ENCODE measurements at regions not wholly inside any gene's neighbourhood (a gene's known extent, or its start where the extent isn't known, plus 50 kb on each side); places are given as distances from the start of the nearest gene placed in this dataset.

DNA sequence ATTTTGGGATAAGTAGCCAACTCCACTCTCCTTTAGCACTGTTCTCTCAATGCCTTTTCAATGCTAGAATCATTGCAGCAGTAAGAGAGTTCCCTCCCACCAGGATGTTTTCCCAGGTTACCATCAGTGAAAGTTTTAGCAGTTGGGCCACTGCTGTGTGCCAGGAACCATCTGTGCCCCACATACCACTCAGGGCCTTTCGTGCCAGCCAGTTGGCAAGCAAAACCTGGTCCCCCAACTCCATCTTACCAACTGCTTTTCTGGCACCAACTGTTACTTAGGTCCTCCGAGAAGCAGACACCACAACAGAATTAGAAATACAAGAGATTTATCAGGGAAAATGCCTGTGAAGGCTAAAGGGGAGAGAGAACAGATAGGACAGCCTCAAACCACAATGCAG lies 533.4 kb upstream of the NBEA start (continued):
- TF ChIP-seq ZNF544 (tag by site-specific recombination; IDR thresholded peaks at IDR 0.05) = no peak

DNA sequence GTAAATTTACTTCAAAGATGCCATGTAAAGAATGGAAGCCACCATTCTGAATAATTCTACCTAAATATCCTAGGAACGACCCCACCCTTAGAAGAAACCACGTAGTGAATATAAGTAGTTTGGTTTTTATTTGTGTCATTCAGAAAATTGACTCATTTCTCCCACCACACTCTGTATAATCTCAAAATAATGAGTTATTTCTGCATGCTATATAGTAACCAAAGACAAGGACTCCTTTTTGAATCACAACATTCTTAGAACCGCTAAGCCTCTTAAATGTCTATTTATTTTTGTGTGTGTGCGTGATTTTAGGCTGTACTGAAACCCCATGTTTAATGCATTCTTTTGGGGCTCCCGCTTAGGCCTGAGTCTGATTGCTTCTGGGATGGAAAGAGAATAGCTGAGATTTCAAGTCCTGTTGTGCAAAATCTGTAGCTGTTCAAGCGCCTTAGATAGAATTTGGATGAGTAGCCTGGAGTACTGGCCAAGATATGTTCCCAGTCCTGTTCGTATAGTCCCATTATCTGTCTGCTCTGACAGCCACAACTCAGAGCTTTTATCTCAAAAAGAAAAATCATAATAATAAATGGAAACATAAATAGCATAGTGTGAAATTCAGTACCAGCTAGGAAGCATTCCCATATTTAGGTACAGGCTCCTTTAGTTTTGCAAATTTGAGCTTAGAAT lies 532.4 kb upstream of the NBEA start:
- Histone ChIP-seq H3K9me3 (ENCODE audit: control insufficient read depth, insufficient read depth, low read depth, low read length) (no peaks in the 10 kb centered on the region), H3K27ac (ENCODE audit: extremely low read depth, low read depth, low read length) (no peak overlapping the region), H3K4me1 (ENCODE audit: control insufficient read depth, insufficient read depth, low read length) (no peaks in the 10 kb centered on the region), H3K36me3 (ENCODE audit: control insufficient read depth in 2 of 2, insufficient read depth in 1 of 2, low read length in 2 of 2) (no peaks in the 10 kb centered on the region), H3K4me3 (ENCODE audit: low read depth, low read length) (no peak overlapping the region)
- CTCF ChIA-PET = interaction anchor here (0.7 kb wide), 1 partner anchor 608 kb away, joined by 3 read pairs; no protein-coding TSS in a partner anchor
- POLR2A ChIA-PET = interaction anchor here (0.5 kb wide), 1 partner anchor 1049 kb away, joined by 3 read pairs; no protein-coding TSS in a partner anchor
- no peak for TF ChIP-seq ZNF174 (tag by site-specific recombination; IDR thresholded peaks at IDR 0.05)
- TF ChIP-seq ZNF37A (tag by site-specific recombination; IDR thresholded peaks at IDR 0.05) = no peak
- TF ChIP-seq ZNF2 (tag by site-specific recombination; IDR thresholded peaks at IDR 0.05) = no peak
- no peak for TF ChIP-seq GLI2 (tag by site-specific recombination; IDR thresholded peaks at IDR 0.05; ENCODE audit: borderline replicate concordance, low read depth)
- TF ChIP-seq ZNF792 (tag by site-specific recombination; IDR thresholded peaks at IDR 0.05) = no peak
- no peak for TF ChIP-seq ZNF433 (tag by site-specific recombination; IDR thresholded peaks at IDR 0.05; ENCODE audit: low read depth)
- no peak for TF ChIP-seq ZNF350 (tag by site-specific recombination; IDR thresholded peaks at IDR 0.05)
- TF ChIP-seq ZNF571 (tag by site-specific recombination; IDR thresholded peaks at IDR 0.05) = no peak
- TF ChIP-seq ZFP3 (tag by site-specific recombination; IDR thresholded peaks at IDR 0.05; ENCODE audit: low read depth) = no peak
- TF ChIP-seq ZBTB21 (tag by site-specific recombination; IDR thresholded peaks at IDR 0.05) = no peak
- no peak for TF ChIP-seq ZNF600 (tag by site-specific recombination; IDR thresholded peaks at IDR 0.05)
- TF ChIP-seq, protein P1, sequence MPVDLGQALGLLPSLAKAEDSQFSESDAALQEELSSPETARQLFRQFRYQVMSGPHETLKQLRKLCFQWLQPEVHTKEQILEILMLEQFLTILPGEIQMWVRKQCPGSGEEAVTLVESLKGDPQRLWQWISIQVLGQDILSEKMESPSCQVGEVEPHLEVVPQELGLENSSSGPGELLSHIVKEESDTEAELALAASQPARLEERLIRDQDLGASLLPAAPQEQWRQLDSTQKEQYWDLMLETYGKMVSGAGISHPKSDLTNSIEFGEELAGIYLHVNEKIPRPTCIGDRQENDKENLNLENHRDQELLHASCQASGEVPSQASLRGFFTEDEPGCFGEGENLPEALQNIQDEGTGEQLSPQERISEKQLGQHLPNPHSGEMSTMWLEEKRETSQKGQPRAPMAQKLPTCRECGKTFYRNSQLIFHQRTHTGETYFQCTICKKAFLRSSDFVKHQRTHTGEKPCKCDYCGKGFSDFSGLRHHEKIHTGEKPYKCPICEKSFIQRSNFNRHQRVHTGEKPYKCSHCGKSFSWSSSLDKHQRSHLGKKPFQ (tag by site-specific recombination; IDR thresholded peaks at IDR 0.05) = no peak

DNA sequence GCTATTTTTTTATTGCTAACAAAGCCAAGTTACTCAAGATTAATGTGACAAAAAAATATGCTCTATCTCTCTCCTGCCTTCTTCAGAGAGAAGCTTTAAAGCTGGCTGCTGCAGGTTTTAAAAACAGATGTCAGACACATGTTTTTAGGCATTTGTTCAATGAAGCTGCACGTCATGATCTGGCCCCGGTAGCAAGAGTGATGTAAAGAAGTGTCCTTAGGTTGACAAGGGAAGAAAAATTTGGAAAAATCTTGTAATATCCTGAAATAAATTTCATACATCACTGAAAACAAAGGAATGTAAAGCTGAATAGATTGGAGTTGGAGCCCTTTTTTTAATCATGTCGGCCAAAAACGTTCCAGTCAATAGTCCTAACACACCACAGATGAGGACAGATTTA lies 531.4 kb upstream of the NBEA start:
- H3K27ac ChIP-seq (ENCODE audit: extremely low read depth, low read depth, low read length) = no peak overlapping the region
- CTCF ChIA-PET = no interaction called here
- TF ChIP-seq, protein P2, sequence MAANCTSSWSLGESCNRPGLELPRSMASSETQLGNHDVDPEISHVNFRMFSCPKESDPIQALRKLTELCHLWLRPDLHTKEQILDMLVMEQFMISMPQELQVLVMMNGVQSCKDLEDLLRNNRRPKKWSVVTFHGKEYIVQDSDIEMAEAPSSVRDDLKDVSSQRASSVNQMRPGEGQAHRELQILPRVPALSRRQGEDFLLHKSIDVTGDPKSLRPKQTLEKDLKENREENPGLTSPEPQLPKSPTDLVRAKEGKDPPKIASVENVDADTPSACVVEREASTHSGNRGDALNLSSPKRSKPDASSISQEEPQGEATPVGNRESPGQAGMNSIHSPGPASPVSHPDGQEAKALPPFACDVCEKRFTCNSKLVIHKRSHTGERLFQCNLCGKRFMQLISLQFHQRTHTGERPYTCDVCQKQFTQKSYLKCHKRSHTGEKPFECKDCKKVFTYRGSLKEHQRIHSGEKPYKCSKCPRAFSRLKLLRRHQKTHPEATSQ (tag by site-specific recombination; IDR thresholded peaks at IDR 0.05) = no peak
- TF ChIP-seq GFI1B (tag by site-specific recombination; IDR thresholded peaks at IDR 0.05) (no peak), TCF7L2 (IDR thresholded peaks at IDR 0.05; ENCODE audit: borderline replicate concordance, low read depth, low read length) (no peak), ZNF654 (tag by site-specific recombination; IDR thresholded peaks at IDR 0.05; ENCODE audit: low read depth) (no peak), ZNF239 (tag by site-specific recombination; IDR thresholded peaks at IDR 0.05) (no peak), ZNF266 (tag by site-specific recombination; IDR thresholded peaks at IDR 0.05; ENCODE audit: low read depth) (no peak), ZNF623 (tag by site-specific recombination; IDR thresholded peaks at IDR 0.05) (no peak), SP7 (tag by site-specific recombination; IDR thresholded peaks at IDR 0.05) (no peak), ZNF423 (tag by site-specific recombination; IDR thresholded peaks at IDR 0.05) (no peak), ZNF202 (tag by site-specific recombination; IDR thresholded peaks at IDR 0.05; ENCODE audit: borderline replicate concordance) (no peak), ZNF292 (tag by site-specific recombination; IDR thresholded peaks at IDR 0.05; ENCODE audit: borderline replicate concordance, low read depth) (no peak), YY2 (tag by site-specific recombination; IDR thresholded peaks at IDR 0.05) (no peak), ZNF211 (tag by site-specific recombination; IDR thresholded peaks at IDR 0.05; ENCODE audit: low read depth) (no peak), ZNF10 (tag by site-specific recombination; IDR thresholded peaks at IDR 0.05) (no peak), ZNF121 (tag by site-specific recombination; IDR thresholded peaks at IDR 0.05) (no peak), ZNF76 (tag by site-specific recombination; IDR thresholded peaks at IDR 0.05; ENCODE audit: borderline replicate concordance, low read depth) (no peak)
- TF ChIP-seq, protein P3, sequence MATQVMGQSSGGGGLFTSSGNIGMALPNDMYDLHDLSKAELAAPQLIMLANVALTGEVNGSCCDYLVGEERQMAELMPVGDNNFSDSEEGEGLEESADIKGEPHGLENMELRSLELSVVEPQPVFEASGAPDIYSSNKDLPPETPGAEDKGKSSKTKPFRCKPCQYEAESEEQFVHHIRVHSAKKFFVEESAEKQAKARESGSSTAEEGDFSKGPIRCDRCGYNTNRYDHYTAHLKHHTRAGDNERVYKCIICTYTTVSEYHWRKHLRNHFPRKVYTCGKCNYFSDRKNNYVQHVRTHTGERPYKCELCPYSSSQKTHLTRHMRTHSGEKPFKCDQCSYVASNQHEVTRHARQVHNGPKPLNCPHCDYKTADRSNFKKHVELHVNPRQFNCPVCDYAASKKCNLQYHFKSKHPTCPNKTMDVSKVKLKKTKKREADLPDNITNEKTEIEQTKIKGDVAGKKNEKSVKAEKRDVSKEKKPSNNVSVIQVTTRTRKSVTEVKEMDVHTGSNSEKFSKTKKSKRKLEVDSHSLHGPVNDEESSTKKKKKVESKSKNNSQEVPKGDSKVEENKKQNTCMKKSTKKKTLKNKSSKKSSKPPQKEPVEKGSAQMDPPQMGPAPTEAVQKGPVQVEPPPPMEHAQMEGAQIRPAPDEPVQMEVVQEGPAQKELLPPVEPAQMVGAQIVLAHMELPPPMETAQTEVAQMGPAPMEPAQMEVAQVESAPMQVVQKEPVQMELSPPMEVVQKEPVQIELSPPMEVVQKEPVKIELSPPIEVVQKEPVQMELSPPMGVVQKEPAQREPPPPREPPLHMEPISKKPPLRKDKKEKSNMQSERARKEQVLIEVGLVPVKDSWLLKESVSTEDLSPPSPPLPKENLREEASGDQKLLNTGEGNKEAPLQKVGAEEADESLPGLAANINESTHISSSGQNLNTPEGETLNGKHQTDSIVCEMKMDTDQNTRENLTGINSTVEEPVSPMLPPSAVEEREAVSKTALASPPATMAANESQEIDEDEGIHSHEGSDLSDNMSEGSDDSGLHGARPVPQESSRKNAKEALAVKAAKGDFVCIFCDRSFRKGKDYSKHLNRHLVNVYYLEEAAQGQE (tag by site-specific recombination; IDR thresholded peaks at IDR 0.05) = no peak

More for the DNA sequence above, 531.4 kb upstream of the NBEA start:
- no peaks in the 10 kb centered on the region for H3K9me3 ChIP-seq (ENCODE audit: control insufficient read depth, insufficient read depth, low read depth, low read length)
- no peak overlapping the region for H3K4me3 ChIP-seq (ENCODE audit: low read depth, low read length)
- POLR2A ChIA-PET = no interaction called here
- no peaks in the 10 kb centered on the region for H3K36me3 ChIP-seq (ENCODE audit: control insufficient read depth in 2 of 2, insufficient read depth in 1 of 2, low read length in 2 of 2)
- H3K4me1 ChIP-seq (ENCODE audit: control insufficient read depth, insufficient read depth, low read length) = no peaks in the 10 kb centered on the region
